ENCODE measurements at regions not wholly inside any gene's neighbourhood (a gene's known extent, or its start where the extent isn't known, plus 50 kb on each side); places are given as distances from the start of the nearest gene placed in this dataset.

GRCh38 chr15:98560338-98560737, 88.0 kb upstream of the IGF1R start:
- H3K4me3 ChIP-seq (ENCODE audit: control extremely low read depth in 1 of 5, extremely low read depth in 1 of 5, insufficient read depth in 1 of 5, low read depth in 2 of 5, low read length in 4 of 5) = no peak overlapping the region
- H3K36me3 ChIP-seq (replicated peaks in 1 of 2; ENCODE audit: control extremely low read depth in 1 of 2, control insufficient read depth in 1 of 2, extremely low read depth in 1 of 2, insufficient read depth in 2 of 2, low read length in 1 of 2) = no peaks in the 10 kb centered on the region
- TF ChIP-seq CTCF (IDR thresholded peaks at IDR 0.05) (no peak), EZH2 (IDR thresholded peaks at IDR 0.05; ENCODE audit: borderline replicate concordance, insufficient read depth, low read depth, low read length, poor library complexity, severe bottlenecking) (no peak)
- no peak overlapping the region for H2AFZ ChIP-seq (ENCODE audit: insufficient read depth, low read depth, low read length, poor library complexity, severe bottlenecking)
- 100% methylated on average over 2 of the region's 5 CpGs for WGBS (ENCODE audit: insufficient coverage)
- DNase-seq (no peak), ATAC-seq (ENCODE audit: low read depth) (no peak)
- no peaks in the 10 kb centered on the region for H3K79me2 ChIP-seq (ENCODE audit: control insufficient read depth, insufficient read depth, low read length)
- H3K4me1 ChIP-seq (ENCODE audit: control insufficient read depth in 2 of 2, insufficient read depth in 2 of 2, low read length in 2 of 2) = no peaks in the 10 kb centered on the region
- H3K4me2 ChIP-seq (replicated peaks; ENCODE audit: low read depth, low read length, poor library complexity, severe bottlenecking) = no peak overlapping the region
- H3K9me3 ChIP-seq (ENCODE audit: control extremely low read depth in 1 of 3, control insufficient read depth in 2 of 3, insufficient read depth in 1 of 3, low read length in 2 of 3) = no peaks in the 10 kb centered on the region
- ChIA-PET CTCF (no interaction called here), POLR2A (no interaction called here)
- H3K27me3 Mint-ChIP-seq = peaks cover 13% of the 10 kb centered on the region
- H3K27ac ChIP-seq (ENCODE audit: low read length in 2 of 2) = no peak overlapping the region
- H3K27me3 ChIP-seq (replicated peaks in 1 of 4; ENCODE audit: control extremely low read depth in 1 of 4, control insufficient read depth in 3 of 4, insufficient read depth in 4 of 4, low read length in 3 of 4) = no peaks in the 10 kb centered on the region
- no peak overlapping the region for H3K4me3 Mint-ChIP-seq
- H3K27ac Mint-ChIP-seq = no peak overlapping the region
- intact Hi-C loops (cut with micrococcal nuclease) = no loop called here
- no peaks in the 10 kb centered on the region for H3K4me1 Mint-ChIP-seq
- H4K20me1 ChIP-seq (ENCODE audit: control insufficient read depth, insufficient read depth, low read length, poor library complexity, severe bottlenecking) = no peaks in the 10 kb centered on the region
- no peaks in the 10 kb centered on the region for H3K9me3 Mint-ChIP-seq (ENCODE audit: insufficient read depth)
- no peak overlapping the region for H3K9ac ChIP-seq (ENCODE audit: low read length)

- ChIA-PET POLR2A (no interaction called here), CTCF (interaction anchor here (0.7 kb wide), 1 partner anchor 73 kb away, joined by 3 read pairs; no protein-coding TSS in a partner anchor)
- TF ChIP-seq CTCF (IDR thresholded peaks at IDR 0.05) (no peak), EZH2 (IDR thresholded peaks at IDR 0.05; ENCODE audit: borderline replicate concordance, insufficient read depth, low read depth, low read length, poor library complexity, severe bottlenecking) (no peak)
- 79% methylated on average over 6 of the region's 9 CpGs for WGBS (ENCODE audit: insufficient coverage)
- Mint-ChIP-seq H3K9me3 (ENCODE audit: insufficient read depth) (no peaks in the 10 kb centered on the region), H3K4me3 (no peak overlapping the region), H3K27ac (no peak overlapping the region), H3K27me3 (peaks cover 13% of the 10 kb centered on the region), H3K4me1 (no peaks in the 10 kb centered on the region)
- no peak overlapping the region for H3K4me2 ChIP-seq (replicated peaks; ENCODE audit: low read depth, low read length, poor library complexity, severe bottlenecking)
- DNase-seq = no peak
- no peaks in the 10 kb centered on the region for H3K36me3 ChIP-seq (replicated peaks in 1 of 2; ENCODE audit: control extremely low read depth in 1 of 2, control insufficient read depth in 1 of 2, extremely low read depth in 1 of 2, insufficient read depth in 2 of 2, low read length in 1 of 2)
- intact Hi-C loops (cut with micrococcal nuclease) = no loop called here
- no peaks in the 10 kb centered on the region for H3K4me1 ChIP-seq (ENCODE audit: control insufficient read depth in 2 of 2, insufficient read depth in 2 of 2, low read length in 2 of 2)
- no peak for ATAC-seq (ENCODE audit: low read depth)
- H3K9ac ChIP-seq (ENCODE audit: low read length) = no peak overlapping the region
- H3K27ac ChIP-seq (ENCODE audit: low read length in 2 of 2) = no peak overlapping the region
- H3K27me3 ChIP-seq (replicated peaks in 1 of 4; ENCODE audit: control extremely low read depth in 1 of 4, control insufficient read depth in 3 of 4, insufficient read depth in 4 of 4, low read length in 3 of 4) = no peaks in the 10 kb centered on the region
- H2AFZ ChIP-seq (ENCODE audit: insufficient read depth, low read depth, low read length, poor library complexity, severe bottlenecking) = no peak overlapping the region
- H3K79me2 ChIP-seq (ENCODE audit: control insufficient read depth, insufficient read depth, low read length) = no peaks in the 10 kb centered on the region
- no peaks in the 10 kb centered on the region for H4K20me1 ChIP-seq (ENCODE audit: control insufficient read depth, insufficient read depth, low read length, poor library complexity, severe bottlenecking)
- no peak overlapping the region for H3K4me3 ChIP-seq (ENCODE audit: control extremely low read depth in 1 of 5, extremely low read depth in 1 of 5, insufficient read depth in 1 of 5, low read depth in 2 of 5, low read length in 4 of 5)
- H3K9me3 ChIP-seq (ENCODE audit: control extremely low read depth in 1 of 3, control insufficient read depth in 2 of 3, insufficient read depth in 1 of 3, low read length in 2 of 3) = no peaks in the 10 kb centered on the region
Observed at GRCh38 chr15:98561169-98561941, 87.0 kb upstream of the IGF1R start.
